RWPE2 (cell line): ENCODE measurements at regions not wholly inside any gene's neighbourhood (a gene's known extent, or its start where the extent isn't known, plus 50 kb on each side); places are given as distances from the start of the nearest gene placed in this dataset.

Source experiments
- ATAC-seq: fragments of 200-7000 bp; cut with Tn5 transposase; 3 replicates; pipeline ENCODE4 v1.9.1; 2021; ENCODE audit warnings: low read depth
- DNase-seq: peaks from one replicate; pipeline ENCODE4 v3.0.0-alpha.2; 2020; ENCODE audit warnings: low spot score
- H3K27ac ChIP-seq: fragments of 450-650 bp; 2 replicates; pipeline ENCODE4 v1.5.1; 2017; ENCODE audit warnings: mild to moderate bottlenecking; ENCODE audit not compliant: poor library complexity, severe bottlenecking
- H3K27me3 ChIP-seq: fragments of 250-450 bp; sonication (Bioruptor Pico); 2 replicates; pipeline ENCODE4 v1.5.1; 2021; ENCODE audit warnings: mild to moderate bottlenecking, moderate library complexity; ENCODE audit not compliant: insufficient read depth, poor library complexity, severe bottlenecking
- H3K36me3 ChIP-seq: fragments of 250-450 bp; sonication (Bioruptor Pico); 2 replicates; pipeline ENCODE4 v1.5.1; 2020; ENCODE audit warnings: low read depth, mild to moderate bottlenecking, moderate library complexity
- H3K4me1 ChIP-seq: fragments of 250-450 bp; sonication (Bioruptor Pico); 2 replicates; pipeline ENCODE4 v1.5.1; 2021; ENCODE audit warnings: mild to moderate bottlenecking, moderate library complexity; ENCODE audit not compliant: insufficient read depth, poor library complexity, severe bottlenecking
- H3K4me3 ChIP-seq: fragments of 250-450 bp; sonication (Bioruptor Pico); 2 replicates; pipeline ENCODE4 v1.5.1; 2021; ENCODE audit warnings: mild to moderate bottlenecking, moderate library complexity; ENCODE audit not compliant: severe bottlenecking
- H3K9me3 ChIP-seq: fragments of 250-450 bp; sonication (Bioruptor Pico); 2 replicates; pipeline ENCODE4 v1.5.1; 2021; ENCODE audit warnings: mild to moderate bottlenecking, moderate library complexity; ENCODE audit not compliant: severe bottlenecking
- TF ChIP-seq, protein P1 (sequence below): fragments of 450-650 bp; IDR thresholded peaks from one replicate; pipeline ENCODE4 v1.5.1; 2017; ENCODE audit warnings: mild to moderate bottlenecking, moderate library complexity; ENCODE audit not compliant: poor library complexity, severe bottlenecking

DNA sequence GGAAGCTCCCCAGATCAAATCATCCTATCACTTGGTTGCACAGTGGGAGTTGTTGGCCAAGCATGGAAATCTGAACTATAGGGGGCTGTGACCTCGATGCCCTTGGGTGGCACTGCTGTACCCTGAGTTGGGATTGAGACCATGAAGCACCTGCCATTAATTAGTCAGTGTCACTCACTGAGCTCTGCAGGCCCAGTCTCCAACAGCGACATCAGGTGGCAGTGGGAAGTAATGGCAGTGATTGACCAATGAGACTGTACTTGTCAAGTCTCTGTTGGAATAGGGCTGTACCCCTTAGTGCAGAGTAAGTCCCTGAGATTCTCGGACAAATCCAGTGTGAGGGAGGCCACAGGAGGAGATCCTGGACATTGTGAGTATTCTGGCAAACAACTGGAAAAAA lies 118.0 kb upstream of the RPL38 start:
- Histone ChIP-seq H3K27ac (no peak overlapping the region), H3K9me3 (no peaks in the 10 kb centered on the region), H3K4me3 (no peak overlapping the region), H3K36me3 (no peaks in the 10 kb centered on the region), H3K27me3 (peaks cover 43% of the 10 kb centered on the region), H3K4me1 (no peaks in the 10 kb centered on the region)
- TF ChIP-seq, protein P1, sequence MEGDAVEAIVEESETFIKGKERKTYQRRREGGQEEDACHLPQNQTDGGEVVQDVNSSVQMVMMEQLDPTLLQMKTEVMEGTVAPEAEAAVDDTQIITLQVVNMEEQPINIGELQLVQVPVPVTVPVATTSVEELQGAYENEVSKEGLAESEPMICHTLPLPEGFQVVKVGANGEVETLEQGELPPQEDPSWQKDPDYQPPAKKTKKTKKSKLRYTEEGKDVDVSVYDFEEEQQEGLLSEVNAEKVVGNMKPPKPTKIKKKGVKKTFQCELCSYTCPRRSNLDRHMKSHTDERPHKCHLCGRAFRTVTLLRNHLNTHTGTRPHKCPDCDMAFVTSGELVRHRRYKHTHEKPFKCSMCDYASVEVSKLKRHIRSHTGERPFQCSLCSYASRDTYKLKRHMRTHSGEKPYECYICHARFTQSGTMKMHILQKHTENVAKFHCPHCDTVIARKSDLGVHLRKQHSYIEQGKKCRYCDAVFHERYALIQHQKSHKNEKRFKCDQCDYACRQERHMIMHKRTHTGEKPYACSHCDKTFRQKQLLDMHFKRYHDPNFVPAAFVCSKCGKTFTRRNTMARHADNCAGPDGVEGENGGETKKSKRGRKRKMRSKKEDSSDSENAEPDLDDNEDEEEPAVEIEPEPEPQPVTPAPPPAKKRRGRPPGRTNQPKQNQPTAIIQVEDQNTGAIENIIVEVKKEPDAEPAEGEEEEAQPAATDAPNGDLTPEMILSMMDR: no peak
- ATAC-seq (no peak), DNase-seq (no peak)

DNA sequence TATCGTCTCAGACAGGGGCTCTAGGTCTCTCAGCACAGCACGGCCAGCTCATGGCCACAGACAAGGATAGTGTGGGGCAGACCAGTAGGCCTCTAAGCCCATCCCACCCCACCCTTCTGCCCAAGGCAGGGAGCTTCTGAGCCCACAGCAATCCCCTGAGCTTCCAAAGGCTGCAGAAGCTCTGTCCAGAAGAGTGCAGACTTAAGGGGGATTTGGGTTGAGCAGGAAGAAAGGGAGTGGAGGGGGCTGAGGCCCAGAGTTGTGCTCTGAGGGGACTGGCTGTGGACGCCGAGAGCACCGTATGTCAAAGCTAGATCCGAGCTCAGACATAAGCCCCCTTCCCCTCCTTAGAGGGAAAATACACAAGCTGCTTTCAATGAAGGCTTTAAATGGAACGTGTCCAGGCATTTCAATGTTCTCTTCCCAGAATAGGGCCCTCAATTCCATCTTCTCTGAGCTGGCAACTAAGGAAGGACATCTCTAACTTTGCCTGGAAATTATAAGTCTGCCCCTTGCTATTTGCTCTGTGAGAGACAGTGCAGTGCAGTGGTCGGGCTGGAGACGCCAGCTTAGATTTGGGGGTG lies 116.4 kb upstream of the RPL38 start:
- H3K27ac ChIP-seq: no peak overlapping the region
- ATAC-seq: no peak
- DNase-seq: no peak

DNA sequence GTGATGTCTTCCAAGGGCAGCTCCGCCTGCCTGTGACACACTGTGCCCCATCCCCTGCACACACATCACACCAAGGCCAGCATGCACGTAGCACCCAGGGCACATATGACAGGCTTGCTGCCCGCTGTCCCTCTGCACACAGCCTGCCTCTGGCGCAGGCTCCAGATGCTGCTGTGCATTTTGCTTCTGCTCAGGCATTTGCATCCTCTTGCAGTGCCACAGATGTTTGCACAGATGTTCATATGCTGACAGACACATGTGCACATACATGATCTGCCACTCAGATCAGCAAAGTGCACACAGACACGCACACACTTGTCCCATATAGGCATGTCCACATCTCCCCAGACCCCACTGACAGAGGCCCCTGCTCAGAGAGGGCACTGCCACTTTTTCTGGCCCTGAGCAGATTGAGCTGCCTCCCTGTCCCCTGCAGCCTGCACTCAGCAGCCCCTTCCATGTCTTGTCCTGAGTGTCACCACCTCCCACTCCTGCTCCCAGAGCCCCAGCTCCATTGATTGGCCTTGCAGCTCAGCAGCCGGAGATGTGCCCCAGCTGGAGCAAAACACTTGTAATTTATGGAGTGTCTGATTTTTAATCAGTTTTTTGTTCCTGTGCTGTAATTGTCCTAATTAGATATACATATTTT lies 115.1 kb upstream of the RPL38 start:
- ATAC-seq (no peak), DNase-seq (no peak)
- Histone ChIP-seq H3K36me3 (no peaks in the 10 kb centered on the region), H3K4me1 (no peaks in the 10 kb centered on the region), H3K27ac (no peak overlapping the region), H3K4me3 (no peak overlapping the region), H3K9me3 (no peaks in the 10 kb centered on the region), H3K27me3 (peaks cover 32% of the 10 kb centered on the region)
- TF ChIP-seq, protein P1: no peak

More for the DNA sequence above, 116.4 kb upstream of the RPL38 start:
- Histone ChIP-seq H3K4me1 (no peaks in the 10 kb centered on the region), H3K9me3 (no peaks in the 10 kb centered on the region), H3K4me3 (no peak overlapping the region), H3K27me3 (peaks cover 31% of the 10 kb centered on the region), H3K36me3 (no peaks in the 10 kb centered on the region)
- TF ChIP-seq, protein P1: no peak

DNA sequence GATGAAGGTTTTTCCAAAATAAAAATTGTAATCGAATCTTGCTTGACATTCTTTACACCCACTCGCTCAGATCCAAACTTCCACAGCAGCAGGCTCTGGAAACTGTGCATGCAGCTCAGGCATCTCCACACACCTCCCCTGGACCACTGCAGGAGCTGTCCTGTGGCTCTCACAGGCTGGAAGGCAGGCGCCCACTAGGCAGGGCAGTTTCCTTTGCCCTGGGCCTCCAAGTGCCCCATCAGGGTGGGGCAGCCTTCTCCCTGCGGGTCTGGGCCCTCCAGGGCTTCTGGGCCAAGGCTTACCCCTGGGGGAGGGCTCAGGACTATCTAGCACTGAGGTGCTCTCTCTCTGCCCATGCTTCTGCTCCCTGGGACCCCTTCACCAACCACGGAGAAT lies 114.5 kb upstream of the RPL38 start:
- H3K9me3 ChIP-seq: no peaks in the 10 kb centered on the region
- no peak overlapping the region for H3K27ac ChIP-seq
- no peak overlapping the region for H3K4me3 ChIP-seq
- DNase-seq: no peak
- H3K27me3 ChIP-seq: peaks cover 28% of the 10 kb centered on the region
- H3K4me1 ChIP-seq: no peaks in the 10 kb centered on the region
- no peak for ATAC-seq
- no peaks in the 10 kb centered on the region for H3K36me3 ChIP-seq
- TF ChIP-seq, protein P1: no peak

DNA sequence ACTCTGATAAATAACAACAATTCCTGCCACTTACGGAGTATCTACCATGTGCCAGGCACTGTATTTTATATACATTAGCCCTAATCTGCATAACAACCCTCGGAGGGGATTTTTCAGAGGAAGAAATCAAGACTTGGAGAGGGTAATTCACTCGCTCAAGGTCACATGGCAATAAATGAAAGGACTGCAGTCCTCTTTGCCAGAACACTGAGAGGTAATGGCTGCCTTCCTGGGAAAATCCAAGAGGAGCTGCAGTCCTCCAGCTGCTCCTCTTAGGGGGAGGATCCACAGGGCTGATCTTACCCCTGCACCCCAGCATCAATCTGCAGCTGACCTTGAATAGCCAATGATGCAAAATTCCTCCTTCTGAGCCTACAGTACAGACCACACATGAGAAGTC lies 114.1 kb upstream of the RPL38 start:
- DNase-seq: no peak
- H3K4me1 ChIP-seq: no peaks in the 10 kb centered on the region
- no peak overlapping the region for H3K4me3 ChIP-seq
- no peaks in the 10 kb centered on the region for H3K9me3 ChIP-seq
- no peak overlapping the region for H3K27ac ChIP-seq
- TF ChIP-seq, protein P1: no peak
- peaks cover 28% of the 10 kb centered on the region for H3K27me3 ChIP-seq
- ATAC-seq: no peak
- no peaks in the 10 kb centered on the region for H3K36me3 ChIP-seq
